ENCODE measurements at regions not wholly inside any gene's neighbourhood (a gene's known extent, or its start where the extent isn't known, plus 50 kb on each side); places are given as distances from the start of the nearest gene placed in this dataset.

- Histone ChIP-seq H3K4me3 (no peak overlapping the region), H3K9me3 (no peaks in the 10 kb centered on the region), H3K27ac (no peak overlapping the region), H3K27me3 (replicated peaks; ENCODE audit: insufficient read depth) (peaks cover 6% of the 10 kb centered on the region), H3K36me3 (no peaks in the 10 kb centered on the region), H3K4me1 (ENCODE audit: control insufficient read depth in 1 of 2, low read depth in 2 of 2) (peaks cover 0 to 4% of the 10 kb centered on the region in 2 donors)
- ATAC-seq (ENCODE audit: insufficient number of reproducible peaks, low FRiP score, low read depth) (no peak), DNase-seq (ENCODE audit: low spot score) (no peak)
- TF ChIP-seq, protein P1, sequence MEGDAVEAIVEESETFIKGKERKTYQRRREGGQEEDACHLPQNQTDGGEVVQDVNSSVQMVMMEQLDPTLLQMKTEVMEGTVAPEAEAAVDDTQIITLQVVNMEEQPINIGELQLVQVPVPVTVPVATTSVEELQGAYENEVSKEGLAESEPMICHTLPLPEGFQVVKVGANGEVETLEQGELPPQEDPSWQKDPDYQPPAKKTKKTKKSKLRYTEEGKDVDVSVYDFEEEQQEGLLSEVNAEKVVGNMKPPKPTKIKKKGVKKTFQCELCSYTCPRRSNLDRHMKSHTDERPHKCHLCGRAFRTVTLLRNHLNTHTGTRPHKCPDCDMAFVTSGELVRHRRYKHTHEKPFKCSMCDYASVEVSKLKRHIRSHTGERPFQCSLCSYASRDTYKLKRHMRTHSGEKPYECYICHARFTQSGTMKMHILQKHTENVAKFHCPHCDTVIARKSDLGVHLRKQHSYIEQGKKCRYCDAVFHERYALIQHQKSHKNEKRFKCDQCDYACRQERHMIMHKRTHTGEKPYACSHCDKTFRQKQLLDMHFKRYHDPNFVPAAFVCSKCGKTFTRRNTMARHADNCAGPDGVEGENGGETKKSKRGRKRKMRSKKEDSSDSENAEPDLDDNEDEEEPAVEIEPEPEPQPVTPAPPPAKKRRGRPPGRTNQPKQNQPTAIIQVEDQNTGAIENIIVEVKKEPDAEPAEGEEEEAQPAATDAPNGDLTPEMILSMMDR (IDR thresholded peaks at IDR 0.05): no peak
Observed at GRCh38 chr12:111040690-111041089, 120.3 kb upstream of the MYL2 start.

DNA sequence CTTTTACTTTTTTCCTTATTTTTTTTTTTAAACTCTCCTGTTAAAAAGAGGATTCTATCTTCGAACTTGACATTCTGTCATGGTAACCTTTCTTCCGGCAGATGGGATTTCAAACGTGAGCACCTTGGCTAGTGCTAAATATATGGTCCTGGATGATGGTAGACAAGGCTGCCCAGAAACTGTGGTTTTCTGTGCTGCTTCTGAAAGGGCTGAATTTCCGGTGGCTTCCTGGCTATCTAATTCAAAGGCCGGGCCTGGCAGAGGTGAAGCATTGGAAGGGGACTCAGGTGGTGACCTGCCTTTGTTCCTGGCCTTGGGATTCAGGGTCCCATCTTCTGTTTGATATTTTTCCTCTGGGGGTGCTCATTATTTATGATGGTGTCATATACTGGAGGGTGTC is 118.6 kb upstream of the MYL2 start:
- no peaks in the 10 kb centered on the region for H3K9me3 ChIP-seq
- TF ChIP-seq, protein P1 (IDR thresholded peaks at IDR 0.05): no peak
- no peak for ATAC-seq (ENCODE audit: insufficient number of reproducible peaks, low FRiP score, low read depth)
- no peak overlapping the region for H3K4me3 ChIP-seq
- peaks cover 7% of the 10 kb centered on the region for H3K27me3 ChIP-seq (replicated peaks; ENCODE audit: insufficient read depth)
- H3K4me1 ChIP-seq (ENCODE audit: control insufficient read depth in 1 of 2, low read depth in 2 of 2): peaks cover 0 to 12% of the 10 kb centered on the region in 2 donors
- no peak for DNase-seq (ENCODE audit: low spot score)
- no peaks in the 10 kb centered on the region for H3K36me3 ChIP-seq
- H3K27ac ChIP-seq: no peak overlapping the region

DNA sequence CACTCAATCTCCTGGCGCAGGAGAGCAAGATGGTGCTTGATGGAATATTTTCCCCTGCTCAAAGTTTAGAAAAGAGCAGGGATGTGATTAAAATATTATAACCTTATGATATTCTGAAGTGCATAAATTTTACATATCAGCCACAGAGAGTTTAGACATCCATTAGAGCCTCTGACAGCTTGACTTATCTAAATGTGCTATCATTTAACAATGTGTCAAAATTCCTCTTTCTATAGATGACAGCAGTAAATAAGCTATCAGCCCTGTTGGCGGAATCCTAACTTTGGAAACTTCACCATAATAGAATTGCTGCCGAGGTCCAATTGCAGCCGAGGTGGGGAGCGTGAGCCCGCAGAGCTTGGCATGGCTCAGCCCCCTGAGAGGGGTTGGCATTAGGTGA is 117.7 kb upstream of the MYL2 start:
- ATAC-seq (ENCODE audit: insufficient number of reproducible peaks, low FRiP score, low read depth) (no peak), DNase-seq (ENCODE audit: low spot score) (no peak)
- TF ChIP-seq, protein P1 (IDR thresholded peaks at IDR 0.05): no peak
- peaks cover 7% of the 10 kb centered on the region for H3K27me3 ChIP-seq (replicated peaks; ENCODE audit: insufficient read depth)
- H3K36me3 ChIP-seq: no peaks in the 10 kb centered on the region
- peaks cover 4 to 12% of the 10 kb centered on the region in 2 donors for H3K4me1 ChIP-seq (ENCODE audit: control insufficient read depth in 1 of 2, low read depth in 2 of 2)
- no peaks in the 10 kb centered on the region for H3K9me3 ChIP-seq
- no peak overlapping the region for H3K4me3 ChIP-seq
- H3K27ac ChIP-seq: no peak overlapping the region

DNA sequence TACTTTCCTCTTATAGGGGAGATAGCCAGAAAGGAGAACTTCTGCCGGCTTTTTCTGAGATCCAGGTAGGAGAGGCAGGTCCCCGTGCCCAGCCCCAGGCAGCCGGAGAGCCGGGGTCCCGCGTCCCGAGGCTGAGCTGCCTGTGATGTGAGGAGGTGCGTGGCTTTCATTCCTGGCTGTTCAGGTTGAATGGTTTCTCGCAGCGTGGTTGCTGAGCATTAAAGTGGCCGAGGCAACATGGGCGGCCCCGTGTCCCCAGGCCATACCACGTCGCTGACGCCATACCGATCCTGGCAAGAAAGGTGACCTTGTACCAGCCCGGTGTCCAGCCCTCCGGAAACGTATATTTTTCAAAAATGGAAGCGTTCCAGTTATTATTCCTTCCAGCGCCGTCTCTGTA is 116.7 kb upstream of the MYL2 start:
- Histone ChIP-seq H3K4me3 (no peak overlapping the region), H3K36me3 (no peaks in the 10 kb centered on the region), H3K27ac (no peak overlapping the region), H3K4me1 (ENCODE audit: control insufficient read depth in 1 of 2, low read depth in 2 of 2) (peaks cover 4 to 12% of the 10 kb centered on the region in 2 donors), H3K9me3 (no peaks in the 10 kb centered on the region), H3K27me3 (replicated peaks; ENCODE audit: insufficient read depth) (peaks cover 7% of the 10 kb centered on the region)
- TF ChIP-seq, protein P1 (IDR thresholded peaks at IDR 0.05): no peak
- DNase-seq (ENCODE audit: low spot score): no peak
- no peak for ATAC-seq (ENCODE audit: insufficient number of reproducible peaks, low FRiP score, low read depth)

- DNase-seq (ENCODE audit: low spot score) (no peak), ATAC-seq (ENCODE audit: insufficient number of reproducible peaks, low FRiP score, low read depth) (no peak)
- Histone ChIP-seq H3K9me3 (no peaks in the 10 kb centered on the region), H3K27me3 (replicated peaks; ENCODE audit: insufficient read depth) (peaks cover 7% of the 10 kb centered on the region), H3K4me1 (ENCODE audit: control insufficient read depth in 1 of 2, low read depth in 2 of 2) (peaks cover 4 to 12% of the 10 kb centered on the region in 2 donors), H3K27ac (no peak overlapping the region), H3K36me3 (no peaks in the 10 kb centered on the region), H3K4me3 (no peak overlapping the region)
- TF ChIP-seq, protein P1 (IDR thresholded peaks at IDR 0.05): no peak
Observed at GRCh38 chr12:111035578-111036301, 115.4 kb upstream of the MYL2 start.

Data from thoracic aorta (tissue), 2 donors.